Prostate gland (tissue), 2 donors: ENCODE measurements at regions not wholly inside any gene's neighbourhood (a gene's known extent, or its start where the extent isn't known, plus 50 kb on each side); places are given as distances from the start of the nearest gene placed in this dataset.

Experiments
- DNase-seq: peaks from one replicate; pipeline ENCODE4 v3.0.0-alpha.2; 2019; ENCODE audit warnings: low spot score
- H3K27ac ChIP-seq, 2 donors: fragments of 200-600 bp; sonication (generic); 2 replicates each; pipeline ENCODE4 v1.5.1; 2017 to 2019
- H3K27me3 ChIP-seq: fragments of 200-600 bp; sonication (generic); replicated peaks from 2 replicates; pipeline ENCODE4 v1.5.1; 2019; ENCODE audit not compliant: insufficient read depth
- H3K36me3 ChIP-seq, 2 donors: fragments of 200-600 bp; sonication (generic); 1 replicate in 1 of 2; 2 replicates in 1 of 2; pipeline versions ENCODE4 v1.5.1 to v1.8.1; 2017 to 2019
- H3K4me1 ChIP-seq: fragments of 200-600 bp; sonication (generic); replicated peaks from 2 replicates; pipeline ENCODE4 v1.5.1; 2019
- H3K4me3 ChIP-seq, 2 donors: fragments of 200-600 bp; sonication (generic); 2 replicates each; pipeline ENCODE4 v1.5.1; 2017 to 2019
- H3K9me3 ChIP-seq: fragments of 200-600 bp; sonication (generic); 2 replicates; pipeline ENCODE4 v1.5.1; 2017
- CTCF ChIP-seq, 4 experiments: fragments of 200-600 bp in 2 of 4; fragments of 450-650 bp in 2 of 4; sonication (generic) in 2 of 4; IDR thresholded peaks; 1 replicate in 3 of 4; 2 replicates in 1 of 4; pipeline ENCODE4 v1.5.1; 2016 to 2019; ENCODE audit warnings: antibody characterized with exemption in 4 of 4, mild to moderate bottlenecking in 2 of 4, moderate library complexity in 2 of 4
- POLR2A ChIP-seq: fragments of 450-650 bp; IDR thresholded peaks from one replicate; pipeline ENCODE4 v1.6.1; 2016; ENCODE audit warnings: antibody characterized with exemption, mild to moderate bottlenecking
- POLR2AphosphoS5 ChIP-seq: sonication (generic); formaldehyde crosslinking; IDR thresholded peaks from one replicate; pipeline ENCODE4 v1.6.1; 2017; ENCODE audit warnings: antibody characterized with exemption
- WGBS: methylation state at CpG from one replicate; pipeline ENCODE4 v1.1.5; 2018; 5-methylcytosine and 5-hydroxymethylcytosine counted together
- intact Hi-C: fragments of 100-400 bp; cut with DNase I; formaldehyde crosslinking; loops from one replicate; pipeline ENCODE4 v1.14.2; 2022

GRCh38 chr10:116006508-116006907 lies 266.5 kb downstream of the GFRA1 start:
- TF ChIP-seq POLR2AphosphoS5 (no peak), POLR2A (no peak), CTCF (IDR thresholded peaks at IDR 0.05) (no peak)
- H3K27ac ChIP-seq, result no peak overlapping the region
- no peaks in the 10 kb centered on the region for H3K36me3 ChIP-seq
- DNase-seq, result no peak
- intact Hi-C loops, result no loop called here
- H3K27me3 ChIP-seq, result no peaks in the 10 kb centered on the region
- H3K4me1 ChIP-seq, result no peaks in the 10 kb centered on the region
- H3K4me3 ChIP-seq, result no peak overlapping the region
- no peaks in the 10 kb centered on the region for H3K9me3 ChIP-seq

- H3K36me3 ChIP-seq, result no peaks in the 10 kb centered on the region
- no peak overlapping the region for H3K27ac ChIP-seq
- no peak for DNase-seq
- no peak overlapping the region for H3K4me3 ChIP-seq
- intact Hi-C loops, result no loop called here
- 84% methylated on average over 2 of the region's 2 CpGs for WGBS
- no peaks in the 10 kb centered on the region for H3K27me3 ChIP-seq
- H3K9me3 ChIP-seq, result no peaks in the 10 kb centered on the region
- TF ChIP-seq CTCF (IDR thresholded peaks at IDR 0.05) (no peak), POLR2AphosphoS5 (no peak), POLR2A (no peak)
- H3K4me1 ChIP-seq, result no peaks in the 10 kb centered on the region
Observed at GRCh38 chr10:116005301-116005700, 267.7 kb downstream of the GFRA1 start.

GRCh38 chr10:116002735-116003134 lies 270.3 kb downstream of the GFRA1 start:
- no peaks in the 10 kb centered on the region for H3K36me3 ChIP-seq
- H3K27me3 ChIP-seq, result no peaks in the 10 kb centered on the region
- H3K9me3 ChIP-seq, result no peaks in the 10 kb centered on the region
- H3K4me3 ChIP-seq, result no peak overlapping the region
- 100% methylated on average over 1 of the region's 1 CpG for WGBS
- H3K4me1 ChIP-seq, result no peaks in the 10 kb centered on the region
- H3K27ac ChIP-seq, result no peak overlapping the region
- intact Hi-C loops, result no loop called here
- no peak for TF ChIP-seq POLR2A
- DNase-seq, result no peak

GRCh38 chr10:116001976-116002375 lies 271.0 kb downstream of the GFRA1 start:
- 65% methylated on average over 4 of the region's 4 CpGs for WGBS
- H3K27ac ChIP-seq, result no peak overlapping the region
- DNase-seq, result no peak
- intact Hi-C loops, result no loop called here
- H3K36me3 ChIP-seq, result no peaks in the 10 kb centered on the region
- H3K4me1 ChIP-seq, result no peaks in the 10 kb centered on the region
- no peak overlapping the region for H3K4me3 ChIP-seq
- no peaks in the 10 kb centered on the region for H3K27me3 ChIP-seq
- no peak for TF ChIP-seq POLR2AphosphoS5
- no peak for TF ChIP-seq POLR2A
- no peak for TF ChIP-seq CTCF (IDR thresholded peaks at IDR 0.05)
- H3K9me3 ChIP-seq, result no peaks in the 10 kb centered on the region

- no peak overlapping the region for H3K27ac ChIP-seq
- no peaks in the 10 kb centered on the region for H3K36me3 ChIP-seq
- no peak overlapping the region for H3K4me3 ChIP-seq
- WGBS, result 10% methylated on average over 10 of the region's 10 CpGs
- no peaks in the 10 kb centered on the region for H3K9me3 ChIP-seq
- TF ChIP-seq CTCF (IDR thresholded peaks at IDR 0.05) (no peak), POLR2A (no peak), POLR2AphosphoS5 (no peak)
- no peaks in the 10 kb centered on the region for H3K27me3 ChIP-seq
- peak; percentile 15 for DNase-seq
- no peaks in the 10 kb centered on the region for H3K4me1 ChIP-seq
- intact Hi-C loops, result no loop called here
Observed at GRCh38 chr10:116001262-116001857, 271.6 kb downstream of the GFRA1 start.
